ENCODE measurements at regions not wholly inside any gene's neighbourhood (a gene's known extent, or its start where the extent isn't known, plus 50 kb on each side); places are given as distances from the start of the nearest gene placed in this dataset.

GRCh38 chr2:221204699-221205098 lies 367.4 kb downstream of the EPHA4 start:
- TF ChIP-seq POLR2A (IDR thresholded peaks at IDR 0.05) (no peak), EP300 (IDR thresholded peaks at IDR 0.05; ENCODE audit: low read depth) (no peak)

All from transverse colon (tissue), 1 donor.